Natural killer cell (primary cell): ENCODE measurements at regions not wholly inside any gene's neighbourhood (a gene's known extent, or its start where the extent isn't known, plus 50 kb on each side); places are given as distances from the start of the nearest gene placed in this dataset.

Experiments
- ATAC-seq, 3 donors: fragments of 150-1000 bp in 2 of 3; fragments of 200-7000 bp in 1 of 3; cut with Tn5 transposase; 1 replicate in 1 of 3; 2 replicates in 2 of 3; pipeline ENCODE4 v1.10.0; 2021; ENCODE audit warnings: mild to moderate bottlenecking in 2 of 3, moderate library complexity in 2 of 3
- DNase-seq, 2 donors: peaks; one replicate each; pipeline versions ENCODE4 v3.0.0 to v3.0.0-alpha.2; 2013 to 2021; ENCODE audit warnings: mixed read lengths in 1 of 2
- H3K27ac ChIP-seq: one replicate; pipeline ENCODE4 v1.5.1; 2013; ENCODE audit warnings: mild to moderate bottlenecking, low read length
- H3K27me3 ChIP-seq: one replicate; pipeline ENCODE4 v1.6.1; 2013; ENCODE audit warnings: low read length; ENCODE audit not compliant: control insufficient read depth, insufficient read depth
- H3K36me3 ChIP-seq: one replicate; pipeline ENCODE4 v1.6.1; 2013; ENCODE audit warnings: low read length; ENCODE audit not compliant: control insufficient read depth, insufficient read depth
- H3K4me1 ChIP-seq: one replicate; pipeline ENCODE4 v1.6.1; 2013; ENCODE audit warnings: low read length; ENCODE audit not compliant: control insufficient read depth, insufficient read depth
- H3K4me3 ChIP-seq: one replicate; pipeline ENCODE4 v1.5.1; 2013; ENCODE audit warnings: low read length
- H3K9me3 ChIP-seq: one replicate; pipeline ENCODE4 v1.6.1; 2013; ENCODE audit warnings: low read length; ENCODE audit not compliant: control insufficient read depth, insufficient read depth
- H3K27ac Mint-ChIP-seq, 2 donors: one replicate each; pipeline ENCODE4 v1.8.0; 2022; ENCODE audit warnings: mild to moderate bottlenecking in 2 of 2, mixed read lengths in 2 of 2, moderate library complexity in 1 of 2
- H3K27me3 Mint-ChIP-seq, 2 donors: one replicate each; pipeline ENCODE4 v1.8.0; 2022; ENCODE audit warnings: low read depth in 2 of 2, mixed read lengths in 2 of 2
- H3K36me3 Mint-ChIP-seq: one replicate; pipeline ENCODE4 v1.8.0; 2022; ENCODE audit warnings: mixed read lengths
- H3K4me1 Mint-ChIP-seq, 2 donors: one replicate each; pipeline ENCODE4 v1.8.0; 2022; ENCODE audit warnings: mixed read lengths in 2 of 2
- H3K4me3 Mint-ChIP-seq: one replicate; pipeline ENCODE4 v1.8.0; 2022; ENCODE audit warnings: mild to moderate bottlenecking, moderate library complexity, mixed read lengths
- H3K9me3 Mint-ChIP-seq, 2 donors: one replicate each; pipeline ENCODE4 v1.8.0; 2022; ENCODE audit warnings: mixed read lengths in 2 of 2
- WGBS: methylation state at CpG from one replicate; pipeline ENCODE4 v1.1.7; 2013; ENCODE audit warnings: missing lambda C conversion rate; ENCODE audit not compliant: insufficient coverage; 5-methylcytosine and 5-hydroxymethylcytosine counted together
- intact Hi-C: fragments of 100-400 bp; cut with micrococcal nuclease; formaldehyde crosslinking; loops from one replicate; pipeline ENCODE4 v1.14.2; 2022
- TF ChIP-seq, protein P1 (sequence below): fragments of 200-600 bp; IDR thresholded peaks from one replicate; pipeline ENCODE4 v1.8.0; 2022; ENCODE audit warnings: antibody characterized with exemption

DNA sequence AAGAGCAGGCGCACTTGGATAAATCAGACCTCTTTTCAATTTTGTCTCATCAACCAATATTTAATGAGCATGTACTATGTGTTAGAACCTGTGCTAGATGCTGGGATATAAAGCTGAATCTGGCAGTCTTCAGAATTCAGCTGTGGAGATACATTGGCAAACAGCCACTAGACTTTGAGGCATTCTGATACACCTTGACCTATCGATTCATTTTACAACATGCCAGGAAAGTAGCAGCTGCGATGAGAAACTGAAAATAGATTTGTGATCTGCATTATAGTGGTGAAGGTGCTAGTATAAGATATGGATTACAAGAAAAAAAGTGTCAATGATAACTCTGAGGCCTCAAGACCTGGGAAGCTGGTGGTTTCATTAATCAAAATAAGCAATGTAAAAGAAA is 1338.1 kb upstream of the TENM4 start:
- Mint-ChIP-seq H3K4me3 (no peak overlapping the region), H3K36me3 (peaks cover 4% of the 10 kb centered on the region), H3K9me3 (peaks cover 9 to 20% of the 10 kb centered on the region in 2 donors), H3K27me3 (no peaks in the 10 kb centered on the region), H3K27ac (no peak overlapping the region), H3K4me1 (no peaks in the 10 kb centered on the region)
- no peak for DNase-seq
- TF ChIP-seq, protein P1, sequence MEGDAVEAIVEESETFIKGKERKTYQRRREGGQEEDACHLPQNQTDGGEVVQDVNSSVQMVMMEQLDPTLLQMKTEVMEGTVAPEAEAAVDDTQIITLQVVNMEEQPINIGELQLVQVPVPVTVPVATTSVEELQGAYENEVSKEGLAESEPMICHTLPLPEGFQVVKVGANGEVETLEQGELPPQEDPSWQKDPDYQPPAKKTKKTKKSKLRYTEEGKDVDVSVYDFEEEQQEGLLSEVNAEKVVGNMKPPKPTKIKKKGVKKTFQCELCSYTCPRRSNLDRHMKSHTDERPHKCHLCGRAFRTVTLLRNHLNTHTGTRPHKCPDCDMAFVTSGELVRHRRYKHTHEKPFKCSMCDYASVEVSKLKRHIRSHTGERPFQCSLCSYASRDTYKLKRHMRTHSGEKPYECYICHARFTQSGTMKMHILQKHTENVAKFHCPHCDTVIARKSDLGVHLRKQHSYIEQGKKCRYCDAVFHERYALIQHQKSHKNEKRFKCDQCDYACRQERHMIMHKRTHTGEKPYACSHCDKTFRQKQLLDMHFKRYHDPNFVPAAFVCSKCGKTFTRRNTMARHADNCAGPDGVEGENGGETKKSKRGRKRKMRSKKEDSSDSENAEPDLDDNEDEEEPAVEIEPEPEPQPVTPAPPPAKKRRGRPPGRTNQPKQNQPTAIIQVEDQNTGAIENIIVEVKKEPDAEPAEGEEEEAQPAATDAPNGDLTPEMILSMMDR, result no peak
- WGBS, result 86% methylated on average over 2 of the region's 3 CpGs
- no peaks in the 10 kb centered on the region for H3K36me3 ChIP-seq
- H3K4me1 ChIP-seq, result no peaks in the 10 kb centered on the region
- H3K9me3 ChIP-seq, result peaks cover 5% of the 10 kb centered on the region
- no peak for ATAC-seq
- no peaks in the 10 kb centered on the region for H3K27me3 ChIP-seq
- intact Hi-C loops, result no loop called here
- H3K27ac ChIP-seq, result no peak overlapping the region
- H3K4me3 ChIP-seq, result no peak overlapping the region

DNA sequence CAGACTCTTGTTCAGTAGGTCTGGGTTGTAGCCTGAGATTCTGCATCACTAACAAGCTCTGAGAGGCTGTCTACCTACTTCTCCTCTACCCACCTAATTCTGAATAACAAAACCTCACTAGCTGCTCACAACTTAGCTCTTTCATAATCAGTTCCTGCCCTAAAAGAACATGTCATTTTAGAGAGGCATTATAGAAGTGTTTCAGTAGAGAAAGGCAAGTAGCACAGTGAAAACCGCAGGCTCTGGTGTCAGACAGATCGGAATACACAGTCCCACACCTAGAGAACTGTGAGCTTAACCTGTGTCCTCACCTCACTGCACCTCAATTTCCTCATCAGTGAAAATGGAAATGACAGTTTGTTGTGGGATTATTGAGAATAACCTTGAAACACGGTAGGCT is 1337.6 kb upstream of the TENM4 start:
- DNase-seq (no peak), ATAC-seq (no peak)
- Histone ChIP-seq H3K27me3 (no peaks in the 10 kb centered on the region), H3K36me3 (no peaks in the 10 kb centered on the region), H3K4me3 (no peak overlapping the region), H3K9me3 (peaks cover 5% of the 10 kb centered on the region), H3K27ac (no peak overlapping the region), H3K4me1 (no peaks in the 10 kb centered on the region)
- 88% methylated on average over 3 of the region's 3 CpGs for WGBS
- no peaks in the 10 kb centered on the region for H3K27me3 Mint-ChIP-seq
- peaks cover 8 to 21% of the 10 kb centered on the region in 2 donors for H3K9me3 Mint-ChIP-seq
- TF ChIP-seq, protein P1, result no peak
- peaks cover 4% of the 10 kb centered on the region for H3K36me3 Mint-ChIP-seq
- no peak overlapping the region for H3K27ac Mint-ChIP-seq
- no peaks in the 10 kb centered on the region for H3K4me1 Mint-ChIP-seq
- no peak overlapping the region for H3K4me3 Mint-ChIP-seq
- intact Hi-C loops, result no loop called here

DNA sequence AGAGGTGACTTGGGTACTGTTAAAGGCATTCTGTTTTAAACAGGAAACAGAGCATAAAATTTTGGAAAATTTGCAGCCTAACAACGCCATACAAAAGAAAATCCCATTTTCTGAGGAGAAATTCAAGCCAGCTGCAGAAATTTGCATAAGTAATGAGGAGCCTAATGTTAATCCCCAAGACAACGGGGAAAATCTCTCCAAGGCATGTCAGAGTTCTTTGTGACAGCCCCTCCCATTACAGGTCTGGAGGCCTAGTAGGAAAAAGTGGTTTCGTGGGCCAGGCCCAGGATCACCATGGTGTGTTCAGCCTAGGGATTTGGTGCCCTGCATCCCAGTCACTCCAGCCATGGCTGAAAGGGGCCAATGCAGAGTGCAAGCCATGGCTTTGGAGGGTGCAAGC is 1333.1 kb upstream of the TENM4 start:
- Mint-ChIP-seq H3K36me3 (peaks cover 4% of the 10 kb centered on the region), H3K4me3 (no peak overlapping the region), H3K27ac (no peak overlapping the region), H3K4me1 (no peaks in the 10 kb centered on the region), H3K9me3 (peaks cover 21 to 30% of the 10 kb centered on the region in 2 donors), H3K27me3 (no peaks in the 10 kb centered on the region)
- DNase-seq (no peak), ATAC-seq (no peak)
- no peak overlapping the region for H3K4me3 ChIP-seq
- no peaks in the 10 kb centered on the region for H3K4me1 ChIP-seq
- WGBS, result 90% methylated on average over 3 of the region's 3 CpGs
- H3K36me3 ChIP-seq, result no peaks in the 10 kb centered on the region
- no peaks in the 10 kb centered on the region for H3K27me3 ChIP-seq
- H3K27ac ChIP-seq, result no peak overlapping the region
- TF ChIP-seq, protein P1, result no peak
- intact Hi-C loops, result no loop called here
- peaks cover 5% of the 10 kb centered on the region for H3K9me3 ChIP-seq

DNA sequence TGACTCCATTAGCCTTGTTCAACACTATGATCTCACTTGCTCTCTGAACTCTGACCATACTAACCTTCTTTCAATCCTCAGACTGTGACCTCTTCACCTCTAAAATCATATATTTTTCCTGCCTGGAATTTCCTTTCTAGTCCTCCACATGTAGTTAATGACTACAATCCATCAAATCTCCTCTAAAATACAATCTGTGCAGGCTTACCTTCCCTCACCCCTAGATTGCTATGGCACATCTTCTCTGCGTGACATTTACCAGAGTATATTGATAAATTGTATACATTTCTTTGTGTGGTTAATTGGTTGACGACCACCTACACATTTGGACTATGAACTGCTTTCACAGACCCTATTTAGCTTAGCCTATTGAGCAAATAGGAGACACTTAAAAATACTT is 1330.2 kb upstream of the TENM4 start:
- Histone ChIP-seq H3K9me3 (peaks cover 5% of the 10 kb centered on the region), H3K36me3 (no peaks in the 10 kb centered on the region), H3K4me3 (no peak overlapping the region), H3K27me3 (no peaks in the 10 kb centered on the region), H3K27ac (no peak overlapping the region), H3K4me1 (no peaks in the 10 kb centered on the region)
- H3K4me3 Mint-ChIP-seq, result no peak overlapping the region
- no peaks in the 10 kb centered on the region for H3K27me3 Mint-ChIP-seq
- DNase-seq, result no peak
- H3K9me3 Mint-ChIP-seq, result peaks cover 17 to 24% of the 10 kb centered on the region in 2 donors
- intact Hi-C loops, result no loop called here
- ATAC-seq, result no peak
- H3K4me1 Mint-ChIP-seq, result no peaks in the 10 kb centered on the region
- WGBS, result no CpG with 5 or more reads among the region's 2 CpGs
- H3K36me3 Mint-ChIP-seq, result no peaks in the 10 kb centered on the region
- H3K27ac Mint-ChIP-seq, result no peak overlapping the region
- TF ChIP-seq, protein P1, result no peak
